ENCODE measurements at regions not wholly inside any gene's neighbourhood (a gene's known extent, or its start where the extent isn't known, plus 50 kb on each side); places are given as distances from the start of the nearest gene placed in this dataset.

- no CpG with 5 or more reads among the region's 1 CpG for WGBS (ENCODE audit: insufficient coverage)
- DNase-seq = no peak
- POLR2A ChIA-PET = no interaction called here
- Histone ChIP-seq H3K4me1 (ENCODE audit: control extremely low read depth in 1 of 4, control insufficient read depth in 4 of 4, insufficient read depth in 4 of 4, low read length in 3 of 4) (no peaks in the 10 kb centered on the region), H3K4me3 (ENCODE audit: control insufficient read depth in 1 of 7, extremely low read depth in 1 of 7, insufficient read depth in 4 of 7, low read depth in 2 of 7, low read length in 6 of 7) (no peak overlapping the region), H3K36me3 (ENCODE audit: control insufficient read depth in 4 of 4, insufficient read depth in 4 of 4, low read length in 3 of 4) (no peaks in the 10 kb centered on the region), H3K9me3 (ENCODE audit: control extremely low read depth in 1 of 5, control insufficient read depth in 4 of 5, insufficient read depth in 2 of 5, low read depth in 1 of 5, low read length in 4 of 5) (no peaks in the 10 kb centered on the region), H3K27ac (ENCODE audit: insufficient read depth in 1 of 2, low read depth in 1 of 2, low read length in 2 of 2, poor library complexity in 1 of 2, severe bottlenecking in 2 of 2) (no peak overlapping the region), H3K27me3 (replicated peaks in 2 of 5; ENCODE audit: control insufficient read depth in 4 of 5, insufficient read depth in 5 of 5, low read length in 4 of 5) (no peaks in the 10 kb centered on the region)
- CTCF ChIA-PET = no interaction called here
Observed at GRCh38 chr3:106089806-106090205, 221.0 kb upstream of the CBLB start.

- POLR2A ChIA-PET = interaction anchor here (0.6 kb wide), 1 partner anchor 1802 kb away, joined by 3 read pairs; no protein-coding TSS in a partner anchor
Observed at GRCh38 chr3:106092792-106093191, 224.0 kb upstream of the CBLB start.

GRCh38 chr3:106093616-106094015 is 224.8 kb upstream of the CBLB start:
- H3K4me1 ChIP-seq (ENCODE audit: control extremely low read depth in 1 of 4, control insufficient read depth in 4 of 4, insufficient read depth in 4 of 4, low read length in 3 of 4) = no peaks in the 10 kb centered on the region
- CTCF ChIA-PET = no interaction called here
- no peaks in the 10 kb centered on the region for H3K9me3 ChIP-seq (ENCODE audit: control extremely low read depth in 1 of 5, control insufficient read depth in 4 of 5, insufficient read depth in 2 of 5, low read depth in 1 of 5, low read length in 4 of 5)
- DNase-seq = no peak
- no peaks in the 10 kb centered on the region for H3K36me3 ChIP-seq (ENCODE audit: control insufficient read depth in 4 of 4, insufficient read depth in 4 of 4, low read length in 3 of 4)
- POLR2A ChIA-PET = interaction anchor here (0.6 kb wide), 1 partner anchor 1801 kb away, joined by 3 read pairs; no protein-coding TSS in a partner anchor
- 90% methylated on average over 2 of the region's 3 CpGs for WGBS (ENCODE audit: insufficient coverage)
- H3K4me3 ChIP-seq (ENCODE audit: control insufficient read depth in 1 of 7, extremely low read depth in 1 of 7, insufficient read depth in 4 of 7, low read depth in 2 of 7, low read length in 6 of 7) = no peak overlapping the region
- H3K27me3 ChIP-seq (replicated peaks in 2 of 5; ENCODE audit: control insufficient read depth in 4 of 5, insufficient read depth in 5 of 5, low read length in 4 of 5) = no peaks in the 10 kb centered on the region
- H3K27ac ChIP-seq (ENCODE audit: insufficient read depth in 1 of 2, low read depth in 1 of 2, low read length in 2 of 2, poor library complexity in 1 of 2, severe bottlenecking in 2 of 2) = no peak overlapping the region

More at GRCh38 chr3:106092792-106093191, 224.0 kb upstream of the CBLB start:
- CTCF ChIA-PET = no interaction called here
- WGBS (ENCODE audit: insufficient coverage) = no CpG with 5 or more reads among the region's 2 CpGs
- Histone ChIP-seq H3K4me3 (ENCODE audit: control insufficient read depth in 1 of 7, extremely low read depth in 1 of 7, insufficient read depth in 4 of 7, low read depth in 2 of 7, low read length in 6 of 7) (no peak overlapping the region), H3K27ac (ENCODE audit: insufficient read depth in 1 of 2, low read depth in 1 of 2, low read length in 2 of 2, poor library complexity in 1 of 2, severe bottlenecking in 2 of 2) (no peak overlapping the region), H3K4me1 (ENCODE audit: control extremely low read depth in 1 of 4, control insufficient read depth in 4 of 4, insufficient read depth in 4 of 4, low read length in 3 of 4) (no peaks in the 10 kb centered on the region), H3K36me3 (ENCODE audit: control insufficient read depth in 4 of 4, insufficient read depth in 4 of 4, low read length in 3 of 4) (no peaks in the 10 kb centered on the region), H3K9me3 (ENCODE audit: control extremely low read depth in 1 of 5, control insufficient read depth in 4 of 5, insufficient read depth in 2 of 5, low read depth in 1 of 5, low read length in 4 of 5) (no peaks in the 10 kb centered on the region), H3K27me3 (replicated peaks in 2 of 5; ENCODE audit: control insufficient read depth in 4 of 5, insufficient read depth in 5 of 5, low read length in 4 of 5) (no peaks in the 10 kb centered on the region)
- DNase-seq = no peak

- 100% methylated on average over 2 of the region's 4 CpGs for WGBS (ENCODE audit: insufficient coverage)
- DNase-seq = no peak
- H3K27me3 ChIP-seq (replicated peaks in 2 of 5; ENCODE audit: control insufficient read depth in 4 of 5, insufficient read depth in 5 of 5, low read length in 4 of 5) = no peaks in the 10 kb centered on the region
Observed at GRCh38 chr3:106097817-106098435, 229.1 kb upstream of the CBLB start.

GRCh38 chr3:106103383-106103782 is 234.6 kb upstream of the CBLB start:
- WGBS (ENCODE audit: insufficient coverage) = 100% methylated on average over 1 of the region's 2 CpGs
- no peak for DNase-seq
- H3K27ac ChIP-seq (ENCODE audit: insufficient read depth in 1 of 2, low read depth in 1 of 2, low read length in 2 of 2, poor library complexity in 1 of 2, severe bottlenecking in 2 of 2) = no peak overlapping the region
- POLR2A ChIA-PET = no interaction called here
- CTCF ChIA-PET = no interaction called here
- H3K4me1 ChIP-seq (ENCODE audit: control extremely low read depth in 1 of 4, control insufficient read depth in 4 of 4, insufficient read depth in 4 of 4, low read length in 3 of 4) = peaks cover 0 to 2% (median 0%) of the 10 kb centered on the region in 4 experiments
- no peaks in the 10 kb centered on the region for H3K27me3 ChIP-seq (replicated peaks in 2 of 5; ENCODE audit: control insufficient read depth in 4 of 5, insufficient read depth in 5 of 5, low read length in 4 of 5)
- H3K36me3 ChIP-seq (ENCODE audit: control insufficient read depth in 4 of 4, insufficient read depth in 4 of 4, low read length in 3 of 4) = no peaks in the 10 kb centered on the region
- H3K9me3 ChIP-seq (ENCODE audit: control extremely low read depth in 1 of 5, control insufficient read depth in 4 of 5, insufficient read depth in 2 of 5, low read depth in 1 of 5, low read length in 4 of 5) = peaks cover 0 to 3% (median 0%) of the 10 kb centered on the region in 5 experiments
- H3K4me3 ChIP-seq (ENCODE audit: control insufficient read depth in 1 of 7, extremely low read depth in 1 of 7, insufficient read depth in 4 of 7, low read depth in 2 of 7, low read length in 6 of 7) = no peak overlapping the region

More at GRCh38 chr3:106097817-106098435, 229.1 kb upstream of the CBLB start:
- CTCF ChIA-PET = no interaction called here
- Histone ChIP-seq H3K4me3 (ENCODE audit: control insufficient read depth in 1 of 7, extremely low read depth in 1 of 7, insufficient read depth in 4 of 7, low read depth in 2 of 7, low read length in 6 of 7) (no peak overlapping the region), H3K27ac (ENCODE audit: insufficient read depth in 1 of 2, low read depth in 1 of 2, low read length in 2 of 2, poor library complexity in 1 of 2, severe bottlenecking in 2 of 2) (no peak overlapping the region), H3K4me1 (ENCODE audit: control extremely low read depth in 1 of 4, control insufficient read depth in 4 of 4, insufficient read depth in 4 of 4, low read length in 3 of 4) (no peaks in the 10 kb centered on the region), H3K9me3 (ENCODE audit: control extremely low read depth in 1 of 5, control insufficient read depth in 4 of 5, insufficient read depth in 2 of 5, low read depth in 1 of 5, low read length in 4 of 5) (peaks cover 0 to 3% (median 0%) of the 10 kb centered on the region in 5 experiments), H3K36me3 (ENCODE audit: control insufficient read depth in 4 of 4, insufficient read depth in 4 of 4, low read length in 3 of 4) (no peaks in the 10 kb centered on the region)
- POLR2A ChIA-PET = no interaction called here

GRCh38 chr3:106104078-106104477 is 235.3 kb upstream of the CBLB start:
- ChIA-PET CTCF (no interaction called here), POLR2A (no interaction called here)
- Histone ChIP-seq H3K27ac (ENCODE audit: insufficient read depth in 1 of 2, low read depth in 1 of 2, low read length in 2 of 2, poor library complexity in 1 of 2, severe bottlenecking in 2 of 2) (no peak overlapping the region), H3K4me1 (ENCODE audit: control extremely low read depth in 1 of 4, control insufficient read depth in 4 of 4, insufficient read depth in 4 of 4, low read length in 3 of 4) (peaks cover 0 to 2% (median 0%) of the 10 kb centered on the region in 4 experiments), H3K4me3 (ENCODE audit: control insufficient read depth in 1 of 7, extremely low read depth in 1 of 7, insufficient read depth in 4 of 7, low read depth in 2 of 7, low read length in 6 of 7) (no peak overlapping the region), H3K36me3 (ENCODE audit: control insufficient read depth in 4 of 4, insufficient read depth in 4 of 4, low read length in 3 of 4) (no peaks in the 10 kb centered on the region), H3K9me3 (ENCODE audit: control extremely low read depth in 1 of 5, control insufficient read depth in 4 of 5, insufficient read depth in 2 of 5, low read depth in 1 of 5, low read length in 4 of 5) (peaks cover 0 to 3% (median 0%) of the 10 kb centered on the region in 5 experiments), H3K27me3 (replicated peaks in 2 of 5; ENCODE audit: control insufficient read depth in 4 of 5, insufficient read depth in 5 of 5, low read length in 4 of 5) (no peaks in the 10 kb centered on the region)
- WGBS (ENCODE audit: insufficient coverage) = 87% methylated on average over 3 of the region's 4 CpGs
- no peak for DNase-seq

GRCh38 chr3:106108925-106109324 is 240.1 kb upstream of the CBLB start:
- CTCF ChIA-PET = no interaction called here
- no CpG with 5 or more reads among the region's 2 CpGs for WGBS (ENCODE audit: insufficient coverage)
- Histone ChIP-seq H3K36me3 (ENCODE audit: control insufficient read depth in 4 of 4, insufficient read depth in 4 of 4, low read length in 3 of 4) (no peaks in the 10 kb centered on the region), H3K4me3 (ENCODE audit: control insufficient read depth in 1 of 7, extremely low read depth in 1 of 7, insufficient read depth in 4 of 7, low read depth in 2 of 7, low read length in 6 of 7) (no peak overlapping the region), H3K9me3 (ENCODE audit: control extremely low read depth in 1 of 5, control insufficient read depth in 4 of 5, insufficient read depth in 2 of 5, low read depth in 1 of 5, low read length in 4 of 5) (peaks cover 0 to 3% (median 0%) of the 10 kb centered on the region in 5 experiments), H3K27ac (ENCODE audit: insufficient read depth in 1 of 2, low read depth in 1 of 2, low read length in 2 of 2, poor library complexity in 1 of 2, severe bottlenecking in 2 of 2) (no peak overlapping the region), H3K27me3 (replicated peaks in 2 of 5; ENCODE audit: control insufficient read depth in 4 of 5, insufficient read depth in 5 of 5, low read length in 4 of 5) (no peaks in the 10 kb centered on the region), H3K4me1 (ENCODE audit: control extremely low read depth in 1 of 4, control insufficient read depth in 4 of 4, insufficient read depth in 4 of 4, low read length in 3 of 4) (peaks cover 0 to 2% (median 0%) of the 10 kb centered on the region in 4 experiments)
- POLR2A ChIA-PET = no interaction called here
- DNase-seq = no peak

All from common myeloid progenitor, CD34-positive (primary cell).